Nephron (organoid): ENCODE measurements at regions not wholly inside any gene's neighbourhood (a gene's known extent, or its start where the extent isn't known, plus 50 kb on each side); places are given as distances from the start of the nearest gene placed in this dataset.

Source experiments
- H3K27ac Mint-ChIP-seq, 3 experiments: 2 replicates each; pipeline ENCODE4 v1.8.0; 2020; ENCODE audit warnings: mixed read lengths in 3 of 3, mild to moderate bottlenecking in 2 of 3, moderate library complexity in 1 of 3
- H3K27me3 Mint-ChIP-seq: 2 replicates; pipeline ENCODE4 v1.8.0; 2021; ENCODE audit warnings: low read depth, mild to moderate bottlenecking, moderate library complexity, mixed read lengths
- H3K36me3 Mint-ChIP-seq: 2 replicates; pipeline ENCODE4 v1.8.0; 2020; ENCODE audit warnings: low read depth, mixed read lengths
- H3K4me1 Mint-ChIP-seq: 2 replicates; pipeline ENCODE4 v1.8.0; 2020; ENCODE audit warnings: mixed read lengths
- H3K4me3 Mint-ChIP-seq, 3 experiments: 2 replicates each; pipeline ENCODE4 v1.8.0; 2020; ENCODE audit warnings: mild to moderate bottlenecking in 3 of 3, mixed read lengths in 3 of 3, moderate library complexity in 2 of 3
- H3K9me3 Mint-ChIP-seq: 2 replicates; pipeline ENCODE4 v1.8.0; 2020; ENCODE audit warnings: mixed read lengths
- TF ChIP-seq, protein P1 (sequence below), 3 experiments: fragments of 200-600 bp; sonication (generic); IDR thresholded peaks; one replicate each; pipeline ENCODE4 v1.5.0; 2021; ENCODE audit warnings: antibody characterized with exemption in 3 of 3; ENCODE audit not compliant: unreplicated experiment in 3 of 3

DNA sequence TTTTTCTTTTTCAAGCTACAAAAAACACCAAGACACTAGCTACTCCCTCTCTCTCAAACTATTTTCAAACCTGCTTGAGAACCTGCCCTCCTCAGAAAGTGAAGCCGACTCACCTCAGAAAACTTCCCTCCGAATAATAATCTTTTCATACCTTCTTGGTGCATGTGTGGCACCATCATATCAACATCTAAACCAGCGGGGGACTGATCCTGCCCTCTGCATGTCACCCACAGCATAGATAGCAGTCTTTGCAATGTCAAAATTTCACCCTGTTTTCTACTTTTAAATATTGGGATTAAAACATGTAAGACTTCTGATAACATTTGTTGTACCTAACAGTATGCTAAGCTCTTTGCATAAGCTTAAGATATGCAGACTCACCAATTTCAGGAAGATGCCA is 1260.3 kb downstream of the PLA2G4A start:
- TF ChIP-seq, protein P1, sequence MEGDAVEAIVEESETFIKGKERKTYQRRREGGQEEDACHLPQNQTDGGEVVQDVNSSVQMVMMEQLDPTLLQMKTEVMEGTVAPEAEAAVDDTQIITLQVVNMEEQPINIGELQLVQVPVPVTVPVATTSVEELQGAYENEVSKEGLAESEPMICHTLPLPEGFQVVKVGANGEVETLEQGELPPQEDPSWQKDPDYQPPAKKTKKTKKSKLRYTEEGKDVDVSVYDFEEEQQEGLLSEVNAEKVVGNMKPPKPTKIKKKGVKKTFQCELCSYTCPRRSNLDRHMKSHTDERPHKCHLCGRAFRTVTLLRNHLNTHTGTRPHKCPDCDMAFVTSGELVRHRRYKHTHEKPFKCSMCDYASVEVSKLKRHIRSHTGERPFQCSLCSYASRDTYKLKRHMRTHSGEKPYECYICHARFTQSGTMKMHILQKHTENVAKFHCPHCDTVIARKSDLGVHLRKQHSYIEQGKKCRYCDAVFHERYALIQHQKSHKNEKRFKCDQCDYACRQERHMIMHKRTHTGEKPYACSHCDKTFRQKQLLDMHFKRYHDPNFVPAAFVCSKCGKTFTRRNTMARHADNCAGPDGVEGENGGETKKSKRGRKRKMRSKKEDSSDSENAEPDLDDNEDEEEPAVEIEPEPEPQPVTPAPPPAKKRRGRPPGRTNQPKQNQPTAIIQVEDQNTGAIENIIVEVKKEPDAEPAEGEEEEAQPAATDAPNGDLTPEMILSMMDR (IDR thresholded peaks at IDR 0.05; ENCODE audit: unreplicated experiment in 3 of 3) = no peak
- Mint-ChIP-seq H3K9me3 (no peaks in the 10 kb centered on the region), H3K4me1 (no peaks in the 10 kb centered on the region), H3K27ac (no peak overlapping the region), H3K27me3 (no peaks in the 10 kb centered on the region), H3K36me3 (no peaks in the 10 kb centered on the region), H3K4me3 (no peak overlapping the region)

DNA sequence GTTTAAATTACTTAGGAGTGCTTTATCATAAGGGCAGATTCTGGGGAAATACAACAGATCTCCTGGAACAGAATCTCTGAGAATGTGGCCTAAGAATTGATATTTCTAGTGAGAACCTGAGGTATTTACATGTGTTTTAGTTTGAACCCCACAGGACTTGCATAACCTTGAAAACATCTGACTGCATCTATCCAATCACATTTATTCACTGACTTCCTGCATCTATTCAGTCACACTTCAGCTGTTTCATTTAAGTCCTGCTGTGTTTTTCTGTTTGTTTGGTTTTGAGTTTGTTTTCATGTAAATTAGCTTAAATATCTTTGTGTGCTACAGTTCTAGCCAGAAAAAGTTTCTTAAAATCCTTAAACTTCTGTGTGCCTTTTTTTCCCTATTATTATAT is 1260.7 kb downstream of the PLA2G4A start:
- TF ChIP-seq, protein P1 (IDR thresholded peaks at IDR 0.05; ENCODE audit: unreplicated experiment in 3 of 3) = no peak
- Mint-ChIP-seq H3K9me3 (no peaks in the 10 kb centered on the region), H3K36me3 (no peaks in the 10 kb centered on the region), H3K4me3 (no peak overlapping the region), H3K27me3 (no peaks in the 10 kb centered on the region), H3K4me1 (no peaks in the 10 kb centered on the region), H3K27ac (no peak overlapping the region)

DNA sequence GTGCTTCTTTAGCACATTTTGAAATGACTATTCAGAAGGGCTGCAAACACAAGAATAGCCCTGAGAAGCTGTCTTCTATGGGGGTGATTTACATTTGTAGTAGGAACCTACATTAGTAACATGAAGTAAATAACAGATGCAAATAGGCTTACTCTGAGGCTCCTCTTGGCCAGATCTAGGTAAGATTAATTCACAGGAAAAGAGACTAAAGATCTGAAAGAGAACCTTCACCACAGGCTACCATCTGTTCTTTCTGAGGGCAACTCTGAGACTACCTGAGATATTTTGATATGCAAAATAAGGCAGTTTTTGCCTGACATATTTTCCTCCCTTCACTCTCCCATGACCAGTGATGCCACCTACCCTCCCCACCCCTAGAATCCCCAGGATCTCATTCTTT is 1267.8 kb downstream of the PLA2G4A start:
- no peaks in the 10 kb centered on the region for H3K9me3 Mint-ChIP-seq
- no peak overlapping the region for H3K27ac Mint-ChIP-seq
- no peaks in the 10 kb centered on the region for H3K4me1 Mint-ChIP-seq
- TF ChIP-seq, protein P1 (IDR thresholded peaks at IDR 0.05; ENCODE audit: unreplicated experiment in 3 of 3) = no peak
- no peaks in the 10 kb centered on the region for H3K27me3 Mint-ChIP-seq
- no peak overlapping the region for H3K4me3 Mint-ChIP-seq
- H3K36me3 Mint-ChIP-seq = no peaks in the 10 kb centered on the region

DNA sequence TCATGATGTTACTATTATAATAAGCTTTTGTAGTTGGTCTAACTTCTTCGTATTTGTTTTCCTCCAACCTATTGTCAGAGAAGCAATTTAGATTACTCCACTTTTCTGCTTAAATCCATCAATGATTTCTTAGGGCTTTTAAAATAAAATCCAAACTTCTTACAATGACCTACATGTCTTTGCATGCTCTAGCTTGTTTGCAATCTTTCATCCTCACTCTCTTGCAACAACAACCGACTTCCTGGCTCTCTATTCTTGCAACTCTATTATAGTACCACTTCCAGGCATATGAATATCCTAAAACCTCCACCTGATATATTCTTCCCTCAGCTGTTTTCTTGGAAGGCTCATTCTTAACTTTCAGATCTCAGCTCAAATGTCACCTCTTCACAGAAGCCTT is 1288.7 kb downstream of the PLA2G4A start:
- no peaks in the 10 kb centered on the region for H3K4me1 Mint-ChIP-seq
- H3K9me3 Mint-ChIP-seq = no peaks in the 10 kb centered on the region
- H3K4me3 Mint-ChIP-seq = no peak overlapping the region
- no peak overlapping the region for H3K27ac Mint-ChIP-seq
- TF ChIP-seq, protein P1 (IDR thresholded peaks at IDR 0.05; ENCODE audit: unreplicated experiment in 3 of 3) = no peak
- H3K36me3 Mint-ChIP-seq = no peaks in the 10 kb centered on the region
- H3K27me3 Mint-ChIP-seq = no peaks in the 10 kb centered on the region

DNA sequence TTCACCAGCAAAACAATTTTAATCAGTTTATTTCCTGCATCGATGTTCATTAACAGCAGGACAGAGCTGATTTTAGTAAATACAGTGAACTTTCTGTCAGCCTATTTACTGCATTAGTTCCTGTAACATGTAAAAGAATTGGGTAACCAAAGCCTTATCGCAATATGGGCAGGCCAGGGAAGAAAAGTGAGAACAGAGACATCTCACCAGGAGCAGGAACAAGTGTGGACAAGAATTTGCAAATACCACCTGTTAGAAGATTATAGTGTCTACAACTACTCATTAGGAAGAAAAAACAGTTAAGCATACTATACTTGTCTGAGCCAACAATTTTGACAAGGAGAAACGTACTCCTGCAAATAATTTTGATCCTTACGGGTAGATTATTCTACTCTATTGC is 1293.9 kb downstream of the PLA2G4A start:
- Mint-ChIP-seq H3K27ac (no peak overlapping the region), H3K4me1 (no peaks in the 10 kb centered on the region), H3K9me3 (no peaks in the 10 kb centered on the region), H3K36me3 (no peaks in the 10 kb centered on the region), H3K4me3 (no peak overlapping the region), H3K27me3 (no peaks in the 10 kb centered on the region)
- TF ChIP-seq, protein P1 (IDR thresholded peaks at IDR 0.05; ENCODE audit: unreplicated experiment in 3 of 3) = no peak

DNA sequence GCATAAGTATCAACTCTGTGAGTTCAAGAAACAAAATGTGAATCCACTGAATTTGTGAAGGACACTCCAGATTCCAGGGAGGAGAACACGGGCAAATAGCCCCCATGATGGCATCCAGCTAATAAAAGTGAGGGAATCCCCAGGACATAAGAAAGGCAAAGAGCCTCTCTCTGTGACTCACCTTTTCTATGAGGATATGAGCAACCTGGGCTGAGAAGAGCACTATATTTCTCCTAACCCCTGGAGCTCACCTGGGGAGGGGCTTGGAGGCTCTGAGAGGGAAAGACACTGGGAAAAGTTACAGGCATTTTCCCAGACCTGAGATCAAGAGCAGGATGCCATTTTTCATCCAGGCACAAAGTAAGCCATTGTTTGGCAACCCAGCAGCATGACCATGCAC is 1298.8 kb downstream of the PLA2G4A start:
- Mint-ChIP-seq H3K9me3 (no peaks in the 10 kb centered on the region), H3K27ac (no peak overlapping the region), H3K4me1 (no peaks in the 10 kb centered on the region), H3K36me3 (no peaks in the 10 kb centered on the region), H3K27me3 (no peaks in the 10 kb centered on the region), H3K4me3 (no peak overlapping the region)
- TF ChIP-seq, protein P1 (IDR thresholded peaks at IDR 0.05; ENCODE audit: unreplicated experiment in 3 of 3) = no peak
